ENCODE measurements at regions not wholly inside any gene's neighbourhood (a gene's known extent, or its start where the extent isn't known, plus 50 kb on each side); places are given as distances from the start of the nearest gene placed in this dataset.

DNA sequence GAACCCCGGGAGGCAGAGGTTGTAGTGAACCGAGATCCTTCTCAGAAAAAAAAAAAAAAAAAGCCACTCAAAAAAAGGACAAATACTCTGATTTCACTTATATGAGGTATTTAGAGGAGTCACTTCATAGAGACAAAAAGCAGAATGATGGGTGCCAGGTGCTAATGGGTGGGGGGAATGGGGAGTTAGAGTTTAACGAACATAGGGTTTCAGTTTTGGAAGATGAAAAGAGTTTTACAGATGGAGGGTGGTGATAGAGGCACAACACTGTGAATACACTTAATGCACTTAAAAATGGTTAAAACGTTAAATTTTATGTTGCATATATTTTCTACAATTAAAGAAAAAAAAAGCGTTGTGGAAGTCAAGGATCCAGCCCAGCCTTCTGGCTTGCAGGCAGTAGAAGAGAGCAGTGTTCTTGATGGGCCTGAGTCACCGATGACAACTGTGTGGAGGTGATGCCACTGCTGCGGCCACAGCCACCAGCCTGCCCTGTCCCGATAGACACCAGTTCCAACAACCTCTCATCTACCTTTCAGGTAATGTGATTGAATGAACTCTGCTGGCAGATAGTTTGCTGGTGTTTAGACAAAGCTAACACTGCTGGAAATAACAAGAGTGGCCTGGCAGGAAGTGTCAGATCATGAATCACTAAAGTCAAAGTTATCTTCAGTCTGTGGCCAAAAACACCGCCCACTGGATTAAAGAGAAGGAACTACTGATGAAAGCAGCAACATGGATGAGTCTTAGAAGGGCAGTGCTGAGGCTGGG is 49.9 kb upstream of the COX10 start:
- H4K20me1 ChIP-seq (replicated peaks; ENCODE audit: insufficient read depth), result no peaks in the 10 kb centered on the region
- Mint-ChIP-seq H3K4me1 (no peaks in the 10 kb centered on the region; the same call in 2 of the 3 replicates), H3K27ac (no peak overlapping the region), H3K27me3 (ENCODE audit: insufficient read depth, low read depth, poor library complexity) (no peaks in the 10 kb centered on the region), H3K36me3 (ENCODE audit: low read depth) (no peaks in the 10 kb centered on the region), H3K9me3 (no peaks in the 10 kb centered on the region; the same call in 2 of the 3 replicates), H3K4me3 (no peak overlapping the region)
- no peaks in the 10 kb centered on the region for H3K4me1 ChIP-seq (ENCODE audit: insufficient read depth)
- H3K36me3 ChIP-seq (ENCODE audit: insufficient read depth), result no peaks in the 10 kb centered on the region
- H3K79me2 ChIP-seq (replicated peaks; ENCODE audit: insufficient read depth), result no peaks in the 10 kb centered on the region
- no peak overlapping the region for H3K4me2 ChIP-seq
- H3K4me3 ChIP-seq, result no peak overlapping the region
- DNase-seq (ENCODE audit: low spot score) (no peak), ATAC-seq (no peak)
- H3K9me2 ChIP-seq (ENCODE audit: insufficient read depth), result no peaks in the 10 kb centered on the region
- no peaks in the 10 kb centered on the region for H3K27me3 ChIP-seq (ENCODE audit: insufficient read depth)
- no peak overlapping the region for H2AFZ ChIP-seq
- H3F3A ChIP-seq (replicated peaks; ENCODE audit: low read depth), result no peaks in the 10 kb centered on the region
- H3K27ac ChIP-seq (ENCODE audit: low read depth), result no peak overlapping the region
- TF ChIP-seq, protein P1, sequence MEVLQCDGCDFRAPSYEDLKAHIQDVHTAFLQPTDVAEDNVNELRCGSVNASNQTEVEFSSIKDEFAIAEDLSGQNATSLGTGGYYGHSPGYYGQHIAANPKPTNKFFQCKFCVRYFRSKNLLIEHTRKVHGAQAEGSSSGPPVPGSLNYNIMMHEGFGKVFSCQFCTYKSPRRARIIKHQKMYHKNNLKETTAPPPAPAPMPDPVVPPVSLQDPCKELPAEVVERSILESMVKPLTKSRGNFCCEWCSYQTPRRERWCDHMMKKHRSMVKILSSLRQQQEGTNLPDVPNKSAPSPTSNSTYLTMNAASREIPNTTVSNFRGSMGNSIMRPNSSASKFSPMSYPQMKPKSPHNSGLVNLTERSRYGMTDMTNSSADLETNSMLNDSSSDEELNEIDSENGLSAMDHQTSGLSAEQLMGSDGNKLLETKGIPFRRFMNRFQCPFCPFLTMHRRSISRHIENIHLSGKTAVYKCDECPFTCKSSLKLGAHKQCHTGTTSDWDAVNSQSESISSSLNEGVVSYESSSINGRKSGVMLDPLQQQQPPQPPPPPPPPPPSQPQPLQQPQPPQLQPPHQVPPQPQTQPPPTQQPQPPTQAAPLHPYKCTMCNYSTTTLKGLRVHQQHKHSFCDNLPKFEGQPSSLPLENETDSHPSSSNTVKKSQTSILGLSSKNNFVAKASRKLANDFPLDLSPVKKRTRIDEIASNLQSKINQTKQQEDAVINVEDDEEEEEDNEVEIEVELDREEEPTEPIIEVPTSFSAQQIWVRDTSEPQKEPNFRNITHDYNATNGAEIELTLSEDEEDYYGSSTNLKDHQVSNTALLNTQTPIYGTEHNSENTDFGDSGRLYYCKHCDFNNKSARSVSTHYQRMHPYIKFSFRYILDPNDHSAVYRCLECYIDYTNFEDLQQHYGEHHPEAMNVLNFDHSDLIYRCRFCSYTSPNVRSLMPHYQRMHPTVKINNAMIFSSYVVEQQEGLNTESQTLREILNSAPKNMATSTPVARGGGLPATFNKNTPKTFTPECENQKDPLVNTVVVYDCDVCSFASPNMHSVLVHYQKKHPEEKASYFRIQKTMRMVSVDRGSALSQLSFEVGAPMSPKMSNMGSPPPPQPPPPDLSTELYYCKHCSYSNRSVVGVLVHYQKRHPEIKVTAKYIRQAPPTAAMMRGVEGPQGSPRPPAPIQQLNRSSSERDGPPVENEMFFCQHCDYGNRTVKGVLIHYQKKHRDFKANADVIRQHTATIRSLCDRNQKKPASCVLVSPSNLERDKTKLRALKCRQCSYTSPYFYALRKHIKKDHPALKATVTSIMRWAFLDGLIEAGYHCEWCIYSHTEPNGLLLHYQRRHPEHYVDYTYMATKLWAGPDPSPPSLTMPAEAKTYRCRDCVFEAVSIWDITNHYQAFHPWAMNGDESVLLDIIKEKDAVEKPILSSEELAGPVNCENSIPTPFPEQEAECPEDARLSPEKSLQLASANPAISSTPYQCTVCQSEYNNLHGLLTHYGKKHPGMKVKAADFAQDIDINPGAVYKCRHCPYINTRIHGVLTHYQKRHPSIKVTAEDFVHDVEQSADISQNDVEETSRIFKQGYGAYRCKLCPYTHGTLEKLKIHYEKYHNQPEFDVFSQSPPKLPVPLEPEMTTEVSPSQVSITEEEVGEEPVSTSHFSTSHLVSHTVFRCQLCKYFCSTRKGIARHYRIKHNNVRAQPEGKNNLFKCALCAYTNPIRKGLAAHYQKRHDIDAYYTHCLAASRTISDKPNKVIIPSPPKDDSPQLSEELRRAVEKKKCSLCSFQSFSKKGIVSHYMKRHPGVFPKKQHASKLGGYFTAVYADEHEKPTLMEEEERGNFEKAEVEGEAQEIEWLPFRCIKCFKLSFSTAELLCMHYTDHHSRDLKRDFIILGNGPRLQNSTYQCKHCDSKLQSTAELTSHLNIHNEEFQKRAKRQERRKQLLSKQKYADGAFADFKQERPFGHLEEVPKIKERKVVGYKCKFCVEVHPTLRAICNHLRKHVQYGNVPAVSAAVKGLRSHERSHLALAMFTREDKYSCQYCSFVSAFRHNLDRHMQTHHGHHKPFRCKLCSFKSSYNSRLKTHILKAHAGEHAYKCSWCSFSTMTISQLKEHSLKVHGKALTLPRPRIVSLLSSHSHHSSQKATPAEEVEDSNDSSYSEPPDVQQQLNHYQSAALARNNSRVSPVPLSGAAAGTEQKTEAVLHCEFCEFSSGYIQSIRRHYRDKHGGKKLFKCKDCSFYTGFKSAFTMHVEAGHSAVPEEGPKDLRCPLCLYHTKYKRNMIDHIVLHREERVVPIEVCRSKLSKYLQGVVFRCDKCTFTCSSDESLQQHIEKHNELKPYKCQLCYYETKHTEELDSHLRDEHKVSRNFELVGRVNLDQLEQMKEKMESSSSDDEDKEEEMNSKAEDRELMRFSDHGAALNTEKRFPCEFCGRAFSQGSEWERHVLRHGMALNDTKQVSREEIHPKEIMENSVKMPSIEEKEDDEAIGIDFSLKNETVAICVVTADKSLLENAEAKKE (CRISPR knock-in tag; IDR thresholded peaks at IDR 0.05), result no peak
- TF ChIP-seq JUNB (IDR thresholded peaks at IDR 0.05; ENCODE audit: unreplicated experiment) (no peak), EZH2phosphoT487 (IDR thresholded peaks at IDR 0.05; ENCODE audit: unreplicated experiment) (no peak), ZNF331 (CRISPR knock-in tag; IDR thresholded peaks at IDR 0.05; ENCODE audit: low read depth) (no peak), ZNF114 (CRISPR knock-in tag; IDR thresholded peaks at IDR 0.05) (no peak), NANOG (IDR thresholded peaks at IDR 0.05; ENCODE audit: borderline replicate concordance) (no peak), STAT1 (IDR thresholded peaks at IDR 0.05; ENCODE audit: unreplicated experiment) (no peak), POLR2AphosphoS5 (IDR thresholded peaks at IDR 0.05; ENCODE audit: low read depth) (no peak), CREB1 (CRISPR knock-in tag; IDR thresholded peaks at IDR 0.05; ENCODE audit: low read depth) (no peak), EZH2 (IDR thresholded peaks at IDR 0.05; ENCODE audit: low read depth, unreplicated experiment) (no peak)
- TF ChIP-seq, protein P2, sequence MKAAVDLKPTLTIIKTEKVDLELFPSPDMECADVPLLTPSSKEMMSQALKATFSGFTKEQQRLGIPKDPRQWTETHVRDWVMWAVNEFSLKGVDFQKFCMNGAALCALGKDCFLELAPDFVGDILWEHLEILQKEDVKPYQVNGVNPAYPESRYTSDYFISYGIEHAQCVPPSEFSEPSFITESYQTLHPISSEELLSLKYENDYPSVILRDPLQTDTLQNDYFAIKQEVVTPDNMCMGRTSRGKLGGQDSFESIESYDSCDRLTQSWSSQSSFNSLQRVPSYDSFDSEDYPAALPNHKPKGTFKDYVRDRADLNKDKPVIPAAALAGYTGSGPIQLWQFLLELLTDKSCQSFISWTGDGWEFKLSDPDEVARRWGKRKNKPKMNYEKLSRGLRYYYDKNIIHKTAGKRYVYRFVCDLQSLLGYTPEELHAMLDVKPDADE (IDR thresholded peaks at IDR 0.05), result no peak
- TF ChIP-seq, protein P3, sequence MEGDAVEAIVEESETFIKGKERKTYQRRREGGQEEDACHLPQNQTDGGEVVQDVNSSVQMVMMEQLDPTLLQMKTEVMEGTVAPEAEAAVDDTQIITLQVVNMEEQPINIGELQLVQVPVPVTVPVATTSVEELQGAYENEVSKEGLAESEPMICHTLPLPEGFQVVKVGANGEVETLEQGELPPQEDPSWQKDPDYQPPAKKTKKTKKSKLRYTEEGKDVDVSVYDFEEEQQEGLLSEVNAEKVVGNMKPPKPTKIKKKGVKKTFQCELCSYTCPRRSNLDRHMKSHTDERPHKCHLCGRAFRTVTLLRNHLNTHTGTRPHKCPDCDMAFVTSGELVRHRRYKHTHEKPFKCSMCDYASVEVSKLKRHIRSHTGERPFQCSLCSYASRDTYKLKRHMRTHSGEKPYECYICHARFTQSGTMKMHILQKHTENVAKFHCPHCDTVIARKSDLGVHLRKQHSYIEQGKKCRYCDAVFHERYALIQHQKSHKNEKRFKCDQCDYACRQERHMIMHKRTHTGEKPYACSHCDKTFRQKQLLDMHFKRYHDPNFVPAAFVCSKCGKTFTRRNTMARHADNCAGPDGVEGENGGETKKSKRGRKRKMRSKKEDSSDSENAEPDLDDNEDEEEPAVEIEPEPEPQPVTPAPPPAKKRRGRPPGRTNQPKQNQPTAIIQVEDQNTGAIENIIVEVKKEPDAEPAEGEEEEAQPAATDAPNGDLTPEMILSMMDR (conservative IDR thresholded peaks at IDR 0.05; ENCODE audit: low read depth in 2 of 2), result no peak
- TF ChIP-seq, protein P4, sequence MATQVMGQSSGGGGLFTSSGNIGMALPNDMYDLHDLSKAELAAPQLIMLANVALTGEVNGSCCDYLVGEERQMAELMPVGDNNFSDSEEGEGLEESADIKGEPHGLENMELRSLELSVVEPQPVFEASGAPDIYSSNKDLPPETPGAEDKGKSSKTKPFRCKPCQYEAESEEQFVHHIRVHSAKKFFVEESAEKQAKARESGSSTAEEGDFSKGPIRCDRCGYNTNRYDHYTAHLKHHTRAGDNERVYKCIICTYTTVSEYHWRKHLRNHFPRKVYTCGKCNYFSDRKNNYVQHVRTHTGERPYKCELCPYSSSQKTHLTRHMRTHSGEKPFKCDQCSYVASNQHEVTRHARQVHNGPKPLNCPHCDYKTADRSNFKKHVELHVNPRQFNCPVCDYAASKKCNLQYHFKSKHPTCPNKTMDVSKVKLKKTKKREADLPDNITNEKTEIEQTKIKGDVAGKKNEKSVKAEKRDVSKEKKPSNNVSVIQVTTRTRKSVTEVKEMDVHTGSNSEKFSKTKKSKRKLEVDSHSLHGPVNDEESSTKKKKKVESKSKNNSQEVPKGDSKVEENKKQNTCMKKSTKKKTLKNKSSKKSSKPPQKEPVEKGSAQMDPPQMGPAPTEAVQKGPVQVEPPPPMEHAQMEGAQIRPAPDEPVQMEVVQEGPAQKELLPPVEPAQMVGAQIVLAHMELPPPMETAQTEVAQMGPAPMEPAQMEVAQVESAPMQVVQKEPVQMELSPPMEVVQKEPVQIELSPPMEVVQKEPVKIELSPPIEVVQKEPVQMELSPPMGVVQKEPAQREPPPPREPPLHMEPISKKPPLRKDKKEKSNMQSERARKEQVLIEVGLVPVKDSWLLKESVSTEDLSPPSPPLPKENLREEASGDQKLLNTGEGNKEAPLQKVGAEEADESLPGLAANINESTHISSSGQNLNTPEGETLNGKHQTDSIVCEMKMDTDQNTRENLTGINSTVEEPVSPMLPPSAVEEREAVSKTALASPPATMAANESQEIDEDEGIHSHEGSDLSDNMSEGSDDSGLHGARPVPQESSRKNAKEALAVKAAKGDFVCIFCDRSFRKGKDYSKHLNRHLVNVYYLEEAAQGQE (IDR thresholded peaks at IDR 0.05; ENCODE audit: unreplicated experiment), result no peak

Measured in GM23338 (cell line).